Smooth muscle cell (in vitro differentiated cells): ENCODE measurements at regions not wholly inside any gene's neighbourhood (a gene's known extent, or its start where the extent isn't known, plus 50 kb on each side); places are given as distances from the start of the nearest gene placed in this dataset.

Experiments
- DNase-seq: peaks from one replicate; lab custom pipeline; 2025; ENCODE audit not compliant: unreplicated experiment; lab: John Stamatoyannopoulos, UW
- H2AFZ ChIP-seq: fragments of 200-600 bp; sonication (generic); 2 replicates; pipeline ENCODE4 v1.6.0; 2016; ENCODE audit warnings: antibody characterized with exemption, low read depth, mild to moderate bottlenecking
- H3F3A ChIP-seq: fragments of 200-600 bp; sonication (generic); 2 replicates; pipeline ENCODE4 v1.6.0; 2017; ENCODE audit warnings: antibody characterized with exemption, low read depth
- H3K27ac ChIP-seq: fragments of 200-600 bp; sonication (generic); 2 replicates; pipeline ENCODE4 v1.5.1; 2016; ENCODE audit warnings: low read depth, mild to moderate bottlenecking
- H3K27me3 ChIP-seq: fragments of 200-600 bp; sonication (generic); 2 replicates; pipeline ENCODE4 v1.6.1; 2016; ENCODE audit warnings: low read depth, mild to moderate bottlenecking
- H3K36me3 ChIP-seq: fragments of 200-600 bp; sonication (generic); 2 replicates; pipeline ENCODE4 v1.5.1; 2016; ENCODE audit warnings: low read depth
- H3K4me1 ChIP-seq: fragments of 200-600 bp; sonication (generic); 2 replicates; pipeline ENCODE4 v1.5.1; 2016; ENCODE audit warnings: low read depth
- H3K4me2 ChIP-seq: fragments of 200-600 bp; sonication (generic); 2 replicates; pipeline ENCODE4 v1.6.0; 2016; ENCODE audit warnings: mild to moderate bottlenecking
- H3K4me3 ChIP-seq: fragments of 200-600 bp; sonication (generic); 2 replicates; pipeline ENCODE4 v1.5.1; 2016; ENCODE audit warnings: mild to moderate bottlenecking
- H3K79me2 ChIP-seq: fragments of 200-600 bp; sonication (generic); 2 replicates; pipeline ENCODE4 v1.6.0; 2016; ENCODE audit warnings: low read depth, mild to moderate bottlenecking
- H3K9ac ChIP-seq: fragments of 200-600 bp; sonication (generic); 2 replicates; pipeline ENCODE4 v1.6.0; 2016; ENCODE audit warnings: low read depth
- H3K9me3 ChIP-seq: fragments of 200-600 bp; sonication (generic); replicated peaks from 2 replicates; pipeline ENCODE4 v1.5.1; 2016; ENCODE audit warnings: low read depth
- H4K20me1 ChIP-seq: fragments of 200-600 bp; sonication (generic); 2 replicates; pipeline ENCODE4 v1.6.0; 2016; ENCODE audit warnings: low read depth
- WGBS: methylation state at CpG from one replicate; pipeline ENCODE4 v1.1.7; 2016; ENCODE audit warnings: low lambda C conversion rate; 5-methylcytosine and 5-hydroxymethylcytosine counted together
- TF ChIP-seq, protein P1 (sequence below): fragments of 200-600 bp; sonication (generic); IDR thresholded peaks from 2 replicates; pipeline ENCODE4 v1.5.1; 2017; ENCODE audit warnings: borderline replicate concordance, mild to moderate bottlenecking, antibody characterized with exemption; ENCODE audit not compliant: insufficient read depth, poor library complexity, severe bottlenecking

DNA sequence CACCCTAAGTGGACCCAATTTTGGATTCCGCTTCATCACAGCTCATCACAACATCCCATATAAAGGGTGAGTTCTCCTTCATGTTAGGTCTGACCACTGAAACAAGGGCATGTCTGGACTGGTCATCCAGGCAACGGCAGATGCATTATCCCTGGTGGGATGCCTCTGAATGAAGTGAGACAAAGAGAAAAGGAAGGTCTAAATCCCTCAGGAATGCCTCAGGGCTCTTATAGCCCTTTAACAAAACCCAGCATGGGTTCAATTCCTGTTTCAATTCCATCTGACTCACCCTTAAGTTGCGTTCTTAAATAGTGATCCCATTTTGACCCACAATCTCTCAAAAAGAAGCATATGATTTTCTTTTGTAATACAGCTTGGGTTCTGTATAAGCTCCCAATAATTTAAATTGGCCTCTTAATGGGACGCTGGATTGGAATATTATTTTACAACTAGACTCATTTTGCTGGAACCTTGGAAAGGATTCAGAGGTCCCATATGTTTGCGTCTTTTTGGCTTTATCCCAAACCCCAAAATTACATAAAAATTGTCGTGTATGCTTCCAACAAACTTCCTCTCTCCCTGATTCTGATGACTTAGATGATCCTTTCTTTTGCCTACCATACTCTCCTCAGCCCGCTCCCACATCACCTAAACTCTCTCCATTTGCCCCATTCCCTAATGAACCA, 287.4 kb upstream of the ZP4 start:
- Histone ChIP-seq H3K9ac (no peak overlapping the region), H2AFZ (no peak overlapping the region), H3K4me3 (no peak overlapping the region), H3K36me3 (no peaks in the 10 kb centered on the region), H3K4me1 (peaks cover 11% of the 10 kb centered on the region), H3K9me3 (no peaks in the 10 kb centered on the region), H3K27ac (no peak overlapping the region), H3F3A (no peaks in the 10 kb centered on the region), H3K27me3 (no peaks in the 10 kb centered on the region), H3K4me2 (no peak overlapping the region), H3K79me2 (no peaks in the 10 kb centered on the region), H4K20me1 (no peaks in the 10 kb centered on the region)
- TF ChIP-seq, protein P1, sequence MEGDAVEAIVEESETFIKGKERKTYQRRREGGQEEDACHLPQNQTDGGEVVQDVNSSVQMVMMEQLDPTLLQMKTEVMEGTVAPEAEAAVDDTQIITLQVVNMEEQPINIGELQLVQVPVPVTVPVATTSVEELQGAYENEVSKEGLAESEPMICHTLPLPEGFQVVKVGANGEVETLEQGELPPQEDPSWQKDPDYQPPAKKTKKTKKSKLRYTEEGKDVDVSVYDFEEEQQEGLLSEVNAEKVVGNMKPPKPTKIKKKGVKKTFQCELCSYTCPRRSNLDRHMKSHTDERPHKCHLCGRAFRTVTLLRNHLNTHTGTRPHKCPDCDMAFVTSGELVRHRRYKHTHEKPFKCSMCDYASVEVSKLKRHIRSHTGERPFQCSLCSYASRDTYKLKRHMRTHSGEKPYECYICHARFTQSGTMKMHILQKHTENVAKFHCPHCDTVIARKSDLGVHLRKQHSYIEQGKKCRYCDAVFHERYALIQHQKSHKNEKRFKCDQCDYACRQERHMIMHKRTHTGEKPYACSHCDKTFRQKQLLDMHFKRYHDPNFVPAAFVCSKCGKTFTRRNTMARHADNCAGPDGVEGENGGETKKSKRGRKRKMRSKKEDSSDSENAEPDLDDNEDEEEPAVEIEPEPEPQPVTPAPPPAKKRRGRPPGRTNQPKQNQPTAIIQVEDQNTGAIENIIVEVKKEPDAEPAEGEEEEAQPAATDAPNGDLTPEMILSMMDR: no peak
- 83% methylated on average over 7 of the region's 7 CpGs for WGBS
- no peak for DNase-seq

DNA sequence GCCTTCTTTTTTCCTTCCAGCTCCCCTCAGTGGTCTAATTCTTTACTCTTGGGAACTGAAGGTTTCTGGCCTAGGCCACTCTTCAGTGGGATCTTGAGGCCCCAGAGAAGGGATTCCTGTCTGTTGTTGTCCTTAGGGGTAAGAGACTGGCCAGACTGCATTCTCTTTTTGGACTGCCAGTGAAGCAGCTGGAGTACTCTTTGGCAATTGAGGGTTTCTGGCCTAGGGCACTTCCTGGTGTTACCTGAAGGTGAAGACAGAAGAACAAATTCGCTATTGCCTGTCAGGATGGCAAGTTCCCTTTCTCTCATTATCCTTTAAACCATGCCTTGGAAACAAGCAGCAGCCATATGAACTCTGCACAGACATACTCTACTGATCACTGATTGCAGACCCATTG, 286.6 kb upstream of the ZP4 start:
- Histone ChIP-seq H3K79me2 (no peaks in the 10 kb centered on the region), H3K4me1 (peaks cover 11% of the 10 kb centered on the region), H3K4me3 (no peak overlapping the region), H2AFZ (no peak overlapping the region), H3K27me3 (no peaks in the 10 kb centered on the region), H3F3A (no peaks in the 10 kb centered on the region), H3K4me2 (no peak overlapping the region), H3K27ac (no peak overlapping the region), H3K36me3 (no peaks in the 10 kb centered on the region), H3K9me3 (no peaks in the 10 kb centered on the region), H3K9ac (no peak overlapping the region), H4K20me1 (no peaks in the 10 kb centered on the region)
- DNase-seq: no peak
- 59% methylated on average over 1 of the region's 1 CpG for WGBS
- TF ChIP-seq, protein P1: no peak

DNA sequence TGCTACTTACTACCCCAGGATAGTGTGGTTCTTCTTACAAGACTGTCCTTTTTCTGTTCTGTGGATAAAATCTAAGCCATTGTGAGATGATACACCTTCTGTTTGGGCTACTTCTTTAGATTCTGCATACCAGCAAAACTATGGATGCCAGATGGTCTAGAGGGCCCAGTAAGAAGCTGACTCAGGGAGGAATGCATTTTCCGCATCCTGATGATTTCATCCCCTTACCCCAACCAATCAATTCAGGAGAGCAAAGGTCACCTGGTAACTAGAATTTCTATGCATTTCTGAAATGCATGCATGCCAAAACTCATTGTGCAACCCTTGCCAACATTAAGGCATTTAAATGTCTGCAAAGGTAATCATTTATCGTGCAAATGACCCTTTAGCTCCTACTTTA, 285.7 kb upstream of the ZP4 start:
- H3K79me2 ChIP-seq: no peaks in the 10 kb centered on the region
- 96% methylated on average over 2 of the region's 2 CpGs for WGBS
- H3K27me3 ChIP-seq: no peaks in the 10 kb centered on the region
- peaks cover 11% of the 10 kb centered on the region for H3K4me1 ChIP-seq
- TF ChIP-seq, protein P1: no peak
- no peak overlapping the region for H2AFZ ChIP-seq
- no peak for DNase-seq
- no peaks in the 10 kb centered on the region for H3F3A ChIP-seq
- no peak overlapping the region for H3K4me3 ChIP-seq
- no peak overlapping the region for H3K4me2 ChIP-seq
- no peak overlapping the region for H3K9ac ChIP-seq
- H3K9me3 ChIP-seq: no peaks in the 10 kb centered on the region
- H4K20me1 ChIP-seq: no peaks in the 10 kb centered on the region
- H3K27ac ChIP-seq: no peak overlapping the region
- H3K36me3 ChIP-seq: no peaks in the 10 kb centered on the region

DNA sequence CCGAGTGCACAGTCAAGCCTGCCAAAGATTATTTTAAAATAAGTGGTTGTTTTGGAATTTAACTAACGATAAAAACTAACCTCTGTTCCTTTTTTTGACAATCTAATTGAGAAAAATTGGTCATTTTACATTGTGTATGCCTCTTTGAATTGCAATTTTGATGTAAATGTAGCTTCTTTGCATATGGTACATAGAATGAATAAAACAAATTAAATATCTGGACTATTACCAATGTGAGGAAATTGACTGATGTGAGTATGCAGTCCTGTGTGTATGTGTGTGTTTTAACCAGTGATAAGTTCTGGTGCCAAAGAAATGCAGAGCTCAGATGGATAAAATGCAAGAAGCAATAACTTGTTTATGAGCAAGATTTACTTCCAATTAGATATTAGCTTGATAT, 281.3 kb upstream of the ZP4 start:
- Histone ChIP-seq H3K27ac (no peak overlapping the region), H3K27me3 (no peaks in the 10 kb centered on the region), H3K79me2 (no peaks in the 10 kb centered on the region), H3K4me2 (no peak overlapping the region), H2AFZ (no peak overlapping the region), H3K4me3 (no peak overlapping the region), H3K4me1 (no peaks in the 10 kb centered on the region), H3K9me3 (no peaks in the 10 kb centered on the region), H4K20me1 (no peaks in the 10 kb centered on the region), H3K9ac (no peak overlapping the region), H3K36me3 (no peaks in the 10 kb centered on the region), H3F3A (no peaks in the 10 kb centered on the region)
- no peak for DNase-seq
- WGBS: 81% methylated on average over 2 of the region's 2 CpGs
- TF ChIP-seq, protein P1: no peak
